ENCODE measurements at regions not wholly inside any gene's neighbourhood (a gene's known extent, or its start where the extent isn't known, plus 50 kb on each side); places are given as distances from the start of the nearest gene placed in this dataset.
"Not testable (repeated sequence)": the region's sequence is repeated elsewhere in the genome, so short reads cannot be mapped to it uniquely, and the experiment has no call there.

GRCh38 chr13:112223929-112224328 is 152.2 kb upstream of the SPACA7 start:
- TF ChIP-seq CTCF, POLR2A (IDR thresholded peaks at IDR 0.05): not testable (repeated sequence)

All from thyroid gland (tissue), 4 donors.